ENCODE measurements at regions not wholly inside any gene's neighbourhood (a gene's known extent, or its start where the extent isn't known, plus 50 kb on each side); places are given as distances from the start of the nearest gene placed in this dataset.

DNA sequence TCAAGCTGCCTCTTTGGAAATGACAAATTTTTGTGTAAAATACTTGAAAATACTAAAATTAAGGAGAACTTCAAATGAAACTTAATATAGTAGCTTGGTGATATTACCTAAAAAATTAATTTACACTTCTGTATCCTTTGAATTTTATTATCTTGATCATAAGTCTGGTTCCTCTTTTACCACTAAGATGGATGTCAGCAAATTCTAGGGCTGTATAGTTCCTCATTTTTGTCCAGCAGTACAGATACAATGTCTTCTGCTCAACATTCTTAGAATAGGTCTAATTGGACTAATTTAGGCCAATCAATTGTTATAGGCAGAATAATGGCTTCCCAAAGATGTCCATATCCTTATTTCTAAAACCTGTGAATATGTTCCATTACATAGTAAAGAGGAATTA lies 1298.0 kb upstream of the RAG2 start:
- no peak overlapping the region for H3K4me3 Mint-ChIP-seq
- intact Hi-C loops (cut with micrococcal nuclease) = no loop called here
- Histone ChIP-seq H3K4me1 (ENCODE audit: control insufficient read depth in 1 of 2, insufficient read depth in 2 of 2, low read length in 2 of 2) (no peaks in the 10 kb centered on the region), H3K4me3 (replicated peaks in 1 of 3; ENCODE audit: low read depth in 2 of 3, low read length in 3 of 3) (no peak overlapping the region), H4K20me1 (ENCODE audit: insufficient read depth, low read length) (no peaks in the 10 kb centered on the region), H3K4me2 (replicated peaks; ENCODE audit: extremely low read depth, low read length, poor library complexity, severe bottlenecking) (no peak overlapping the region), H3K36me3 (replicated peaks in 1 of 2; ENCODE audit: control insufficient read depth in 1 of 2, insufficient read depth in 2 of 2, low read length in 2 of 2) (no peaks in the 10 kb centered on the region), H3K9me3 (replicated peaks in 1 of 2; ENCODE audit: control insufficient read depth in 1 of 2, insufficient read depth in 1 of 2, low read length in 2 of 2) (peaks cover 17 to 22% of the 10 kb centered on the region in 2 donors), H3K9ac (ENCODE audit: insufficient read depth, low read length, poor library complexity, severe bottlenecking) (no peak overlapping the region), H2AFZ (ENCODE audit: insufficient read depth, low read depth, low read length, poor library complexity, severe bottlenecking) (no peak overlapping the region), H3K27ac (ENCODE audit: low read depth in 1 of 2, low read length in 2 of 2) (no peak overlapping the region), H3K27me3 (ENCODE audit: control insufficient read depth in 2 of 2, insufficient read depth in 2 of 2, low read length in 2 of 2) (no peaks in the 10 kb centered on the region), H3K79me2 (ENCODE audit: insufficient read depth, low read length) (no peaks in the 10 kb centered on the region)
- no peaks in the 10 kb centered on the region for H3K36me3 Mint-ChIP-seq
- H3K4me1 Mint-ChIP-seq = no peaks in the 10 kb centered on the region
- no peak for DNase-seq
- peaks cover 5 to 22% (median 11%) of the 10 kb centered on the region in 7 donors for H3K9me3 Mint-ChIP-seq
- no peak overlapping the region for H3K27ac Mint-ChIP-seq
- no peaks in the 10 kb centered on the region for H3K27me3 Mint-ChIP-seq (ENCODE audit: low read depth in 3 of 3)
- TF ChIP-seq, protein P1, sequence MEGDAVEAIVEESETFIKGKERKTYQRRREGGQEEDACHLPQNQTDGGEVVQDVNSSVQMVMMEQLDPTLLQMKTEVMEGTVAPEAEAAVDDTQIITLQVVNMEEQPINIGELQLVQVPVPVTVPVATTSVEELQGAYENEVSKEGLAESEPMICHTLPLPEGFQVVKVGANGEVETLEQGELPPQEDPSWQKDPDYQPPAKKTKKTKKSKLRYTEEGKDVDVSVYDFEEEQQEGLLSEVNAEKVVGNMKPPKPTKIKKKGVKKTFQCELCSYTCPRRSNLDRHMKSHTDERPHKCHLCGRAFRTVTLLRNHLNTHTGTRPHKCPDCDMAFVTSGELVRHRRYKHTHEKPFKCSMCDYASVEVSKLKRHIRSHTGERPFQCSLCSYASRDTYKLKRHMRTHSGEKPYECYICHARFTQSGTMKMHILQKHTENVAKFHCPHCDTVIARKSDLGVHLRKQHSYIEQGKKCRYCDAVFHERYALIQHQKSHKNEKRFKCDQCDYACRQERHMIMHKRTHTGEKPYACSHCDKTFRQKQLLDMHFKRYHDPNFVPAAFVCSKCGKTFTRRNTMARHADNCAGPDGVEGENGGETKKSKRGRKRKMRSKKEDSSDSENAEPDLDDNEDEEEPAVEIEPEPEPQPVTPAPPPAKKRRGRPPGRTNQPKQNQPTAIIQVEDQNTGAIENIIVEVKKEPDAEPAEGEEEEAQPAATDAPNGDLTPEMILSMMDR (IDR thresholded peaks at IDR 0.05) = no peak

GRCh38 chr11:37881741-37882140 lies 1283.7 kb upstream of the RAG2 start:
- intact Hi-C loops (cut with micrococcal nuclease) = no loop called here
- no peak overlapping the region for H3K4me2 ChIP-seq (replicated peaks; ENCODE audit: extremely low read depth, low read length, poor library complexity, severe bottlenecking)
- no peak overlapping the region for H3K4me3 Mint-ChIP-seq
- H4K20me1 ChIP-seq (ENCODE audit: insufficient read depth, low read length) = no peaks in the 10 kb centered on the region
- no peak overlapping the region for H3K9ac ChIP-seq (ENCODE audit: insufficient read depth, low read length, poor library complexity, severe bottlenecking)
- no peak overlapping the region for H3K27ac Mint-ChIP-seq
- no peaks in the 10 kb centered on the region for H3K36me3 ChIP-seq (replicated peaks in 1 of 2; ENCODE audit: control insufficient read depth in 1 of 2, insufficient read depth in 2 of 2, low read length in 2 of 2)
- no peaks in the 10 kb centered on the region for H3K36me3 Mint-ChIP-seq
- H3K9me3 ChIP-seq (replicated peaks in 1 of 2; ENCODE audit: control insufficient read depth in 1 of 2, insufficient read depth in 1 of 2, low read length in 2 of 2) = peaks cover 0 to 7% of the 10 kb centered on the region in 2 donors
- no peak for DNase-seq
- TF ChIP-seq, protein P1 (IDR thresholded peaks at IDR 0.05) = no peak
- H3K27ac ChIP-seq (ENCODE audit: low read depth in 1 of 2, low read length in 2 of 2) = no peak overlapping the region
- H3K27me3 Mint-ChIP-seq (ENCODE audit: low read depth in 3 of 3) = no peaks in the 10 kb centered on the region
- no peaks in the 10 kb centered on the region for H3K79me2 ChIP-seq (ENCODE audit: insufficient read depth, low read length)
- H3K4me3 ChIP-seq (replicated peaks in 1 of 3; ENCODE audit: low read depth in 2 of 3, low read length in 3 of 3) = no peak overlapping the region
- H3K9me3 Mint-ChIP-seq = peaks cover 0 to 8% (median 3%) of the 10 kb centered on the region in 7 donors
- no peaks in the 10 kb centered on the region for H3K4me1 Mint-ChIP-seq
- whole genome bisulfite sequencing (ENCODE audit: insufficient coverage) = no CpG with 5 or more reads among the region's 3 CpGs
- H2AFZ ChIP-seq (ENCODE audit: insufficient read depth, low read depth, low read length, poor library complexity, severe bottlenecking) = no peak overlapping the region
- no peaks in the 10 kb centered on the region for H3K4me1 ChIP-seq (ENCODE audit: control insufficient read depth in 1 of 2, insufficient read depth in 2 of 2, low read length in 2 of 2)
- H3K27me3 ChIP-seq (ENCODE audit: control insufficient read depth in 2 of 2, insufficient read depth in 2 of 2, low read length in 2 of 2) = no peaks in the 10 kb centered on the region
